Cardiac muscle cell (in vitro differentiated cells and primary cell): ENCODE measurements at regions not wholly inside any gene's neighbourhood (a gene's known extent, or its start where the extent isn't known, plus 50 kb on each side); places are given as distances from the start of the nearest gene placed in this dataset.

Experiments
- DNase-seq, 2 donors: peaks; one replicate each; pipeline versions ENCODE4 v3.0.0 to v3.0.0-alpha.2; 2010 to 2017; ENCODE audit warnings: low read depth in 1 of 2, low spot score in 1 of 2
- H3K27ac ChIP-seq: fragments of 200-600 bp; sonication (generic); 2 replicates; pipeline ENCODE4 v1.5.1; 2016
- H3K27me3 ChIP-seq: fragments of 200-600 bp; sonication (generic); 2 replicates; pipeline ENCODE4 v1.6.0; 2016; ENCODE audit warnings: control low read depth
- H3K36me3 ChIP-seq: fragments of 200-600 bp; sonication (generic); 2 replicates; pipeline ENCODE4 v1.5.1; 2016; ENCODE audit warnings: control low read depth
- H3K4me1 ChIP-seq: fragments of 200-600 bp; sonication (generic); 2 replicates; pipeline ENCODE4 v1.8.1; 2017; ENCODE audit warnings: low read depth, mild to moderate bottlenecking, mixed run types
- H3K4me3 ChIP-seq: fragments of 200-600 bp; sonication (generic); 2 replicates; pipeline ENCODE4 v1.5.1; 2016; ENCODE audit warnings: mild to moderate bottlenecking
- H3K9me3 ChIP-seq: fragments of 200-600 bp; sonication (generic); 2 replicates; pipeline ENCODE4 v1.5.1; 2017; ENCODE audit warnings: low read depth, mild to moderate bottlenecking, control low read depth
- TF ChIP-seq, protein P1 (sequence below): IDR thresholded peaks from 2 replicates; pipeline ENCODE4 v1.5.1; 2012; ENCODE audit warnings: low read depth, mild to moderate bottlenecking, low read length

DNA sequence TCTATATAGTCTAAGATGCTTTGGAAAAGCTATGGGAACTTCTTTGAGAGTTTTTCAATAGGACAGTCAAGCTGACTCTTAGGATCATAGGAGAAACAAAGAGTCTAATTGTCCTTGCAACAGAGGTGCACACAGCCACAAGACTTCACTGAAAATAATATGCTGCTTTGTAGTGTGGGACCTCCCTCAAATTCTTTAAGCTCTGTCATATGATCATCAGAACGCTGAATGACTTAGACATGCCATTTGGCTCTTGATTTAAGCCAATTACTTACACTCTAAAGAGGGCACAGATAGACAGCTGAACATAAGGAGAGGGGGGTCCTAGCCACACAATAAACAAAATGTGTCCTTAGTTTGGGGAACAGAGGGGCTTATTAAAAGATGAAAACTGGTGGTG is 818.7 kb upstream of the GJE1 start:
- no peak overlapping the region for H3K27ac ChIP-seq
- H3K9me3 ChIP-seq: no peaks in the 10 kb centered on the region
- TF ChIP-seq, protein P1, sequence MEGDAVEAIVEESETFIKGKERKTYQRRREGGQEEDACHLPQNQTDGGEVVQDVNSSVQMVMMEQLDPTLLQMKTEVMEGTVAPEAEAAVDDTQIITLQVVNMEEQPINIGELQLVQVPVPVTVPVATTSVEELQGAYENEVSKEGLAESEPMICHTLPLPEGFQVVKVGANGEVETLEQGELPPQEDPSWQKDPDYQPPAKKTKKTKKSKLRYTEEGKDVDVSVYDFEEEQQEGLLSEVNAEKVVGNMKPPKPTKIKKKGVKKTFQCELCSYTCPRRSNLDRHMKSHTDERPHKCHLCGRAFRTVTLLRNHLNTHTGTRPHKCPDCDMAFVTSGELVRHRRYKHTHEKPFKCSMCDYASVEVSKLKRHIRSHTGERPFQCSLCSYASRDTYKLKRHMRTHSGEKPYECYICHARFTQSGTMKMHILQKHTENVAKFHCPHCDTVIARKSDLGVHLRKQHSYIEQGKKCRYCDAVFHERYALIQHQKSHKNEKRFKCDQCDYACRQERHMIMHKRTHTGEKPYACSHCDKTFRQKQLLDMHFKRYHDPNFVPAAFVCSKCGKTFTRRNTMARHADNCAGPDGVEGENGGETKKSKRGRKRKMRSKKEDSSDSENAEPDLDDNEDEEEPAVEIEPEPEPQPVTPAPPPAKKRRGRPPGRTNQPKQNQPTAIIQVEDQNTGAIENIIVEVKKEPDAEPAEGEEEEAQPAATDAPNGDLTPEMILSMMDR: no peak
- H3K4me1 ChIP-seq: no peaks in the 10 kb centered on the region
- H3K36me3 ChIP-seq: no peaks in the 10 kb centered on the region
- H3K4me3 ChIP-seq: no peak overlapping the region
- DNase-seq: no peak
- no peaks in the 10 kb centered on the region for H3K27me3 ChIP-seq

DNA sequence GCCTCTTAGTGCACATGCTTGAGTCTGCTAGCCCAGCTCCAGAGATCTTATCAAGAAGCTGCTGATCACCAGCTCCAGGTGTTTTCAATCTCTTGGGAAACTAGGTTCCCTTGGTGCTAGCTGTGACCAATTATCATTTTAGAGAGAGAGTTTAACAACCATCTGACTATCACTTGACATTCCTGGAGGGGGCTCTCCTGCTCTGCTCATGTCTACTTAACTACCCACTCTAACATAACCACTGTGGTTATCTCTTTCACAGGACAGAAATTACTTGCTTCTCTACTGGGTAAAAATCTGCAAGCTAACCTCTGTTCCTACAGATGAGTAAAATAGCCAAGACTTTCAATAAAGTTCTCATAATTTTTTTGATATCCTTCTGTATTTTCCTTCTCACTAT is 823.4 kb upstream of the GJE1 start:
- Histone ChIP-seq H3K27me3 (no peaks in the 10 kb centered on the region), H3K9me3 (no peaks in the 10 kb centered on the region), H3K27ac (no peak overlapping the region), H3K4me3 (no peak overlapping the region), H3K36me3 (no peaks in the 10 kb centered on the region), H3K4me1 (no peaks in the 10 kb centered on the region)
- TF ChIP-seq, protein P1: no peak
- peak in 1 of 2 donors; percentile 42 for DNase-seq

DNA sequence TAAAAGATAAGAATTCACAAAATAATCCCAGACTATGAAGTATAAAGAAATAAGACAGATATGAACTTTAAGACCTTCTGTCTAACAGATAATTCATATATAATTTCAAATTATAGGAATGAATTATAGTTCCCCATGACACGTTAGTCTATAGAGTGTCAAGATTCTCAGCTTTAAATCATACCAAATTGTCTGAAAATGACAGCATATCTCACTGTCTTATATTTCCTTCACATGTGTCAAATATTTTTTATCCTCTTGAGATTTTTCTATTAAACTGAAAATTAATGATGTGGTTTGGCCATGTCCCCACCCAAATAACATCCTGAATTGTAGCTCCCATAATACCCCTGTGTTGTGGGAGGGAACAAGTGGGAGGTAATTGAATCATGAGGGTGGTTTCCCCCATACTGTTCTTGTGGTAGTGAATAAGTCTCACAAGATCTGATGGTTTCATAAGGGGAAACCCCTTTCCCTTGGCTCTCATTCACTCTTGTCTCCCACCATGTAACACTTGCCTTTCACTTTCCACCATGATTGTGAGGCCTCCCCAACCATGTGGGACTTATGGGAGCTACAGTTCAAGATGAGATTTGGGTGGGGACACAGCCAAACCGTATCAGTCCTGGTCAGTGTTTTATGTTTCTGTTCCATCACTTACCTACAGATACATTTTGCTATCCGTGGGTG is 825.3 kb upstream of the GJE1 start:
- TF ChIP-seq, protein P1: no peak
- no peak overlapping the region for H3K27ac ChIP-seq
- no peak overlapping the region for H3K4me3 ChIP-seq
- DNase-seq: no peak
- no peaks in the 10 kb centered on the region for H3K4me1 ChIP-seq
- H3K36me3 ChIP-seq: no peaks in the 10 kb centered on the region
- H3K9me3 ChIP-seq: no peaks in the 10 kb centered on the region
- no peaks in the 10 kb centered on the region for H3K27me3 ChIP-seq

DNA sequence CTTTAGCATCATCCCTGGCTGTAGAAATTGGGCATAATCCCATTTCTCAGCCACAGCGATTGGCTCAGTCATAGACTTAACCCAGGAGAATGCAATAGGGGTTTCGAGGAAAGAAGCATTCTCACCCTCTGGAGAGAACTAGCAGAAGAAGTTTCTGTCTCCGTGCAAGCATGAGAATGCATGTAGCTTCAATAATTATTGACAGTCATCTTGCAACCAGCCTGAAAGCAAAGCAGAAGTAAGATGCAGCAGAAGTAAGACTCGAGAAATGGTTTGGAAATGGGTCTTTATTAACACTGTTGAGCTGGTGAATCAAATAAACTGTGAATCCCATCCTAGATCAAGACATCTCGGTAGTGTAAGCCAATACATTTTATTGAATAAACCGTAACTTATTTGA is 828.8 kb upstream of the GJE1 start:
- Histone ChIP-seq H3K4me3 (no peak overlapping the region), H3K27ac (no peak overlapping the region), H3K4me1 (no peaks in the 10 kb centered on the region), H3K9me3 (no peaks in the 10 kb centered on the region), H3K36me3 (no peaks in the 10 kb centered on the region), H3K27me3 (no peaks in the 10 kb centered on the region)
- TF ChIP-seq, protein P1: no peak
- DNase-seq: no peak

DNA sequence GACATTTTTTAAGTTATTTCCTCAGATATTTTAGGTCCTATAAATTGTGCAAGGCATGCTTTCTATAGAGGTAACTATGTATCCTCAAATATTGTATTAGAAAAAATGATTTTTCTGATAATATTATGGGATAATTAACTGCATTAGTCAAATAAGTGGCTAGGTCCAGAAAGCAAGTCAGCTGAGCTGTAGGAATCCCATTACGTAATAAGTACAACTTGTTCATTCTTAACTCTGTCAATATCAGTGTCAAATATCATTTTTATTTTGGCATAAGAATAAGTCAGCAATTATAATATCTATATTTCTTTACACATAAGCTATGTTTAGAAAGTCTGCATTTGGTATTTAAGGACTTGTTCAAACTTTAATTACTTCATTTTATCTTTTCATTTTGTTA is 830.9 kb upstream of the GJE1 start:
- TF ChIP-seq, protein P1: no peak
- H3K27ac ChIP-seq: no peak overlapping the region
- H3K27me3 ChIP-seq: no peaks in the 10 kb centered on the region
- H3K4me1 ChIP-seq: no peaks in the 10 kb centered on the region
- H3K36me3 ChIP-seq: no peaks in the 10 kb centered on the region
- H3K4me3 ChIP-seq: no peak overlapping the region
- no peak for DNase-seq
- H3K9me3 ChIP-seq: no peaks in the 10 kb centered on the region
